GM23248 (cell line): ENCODE measurements at regions not wholly inside any gene's neighbourhood (a gene's known extent, or its start where the extent isn't known, plus 50 kb on each side); places are given as distances from the start of the nearest gene placed in this dataset.

ENCODE experiments used
- EZH2 ChIP-seq: fragments of 200-600 bp; sonication (generic); IDR thresholded peaks from 2 replicates; pipeline ENCODE4 v1.6.1; 2018; ENCODE audit warnings: antibody characterized with exemption, mild to moderate bottlenecking; ENCODE audit not compliant: insufficient read depth, poor library complexity, severe bottlenecking
- EZH2phosphoT487 ChIP-seq: fragments of 200-600 bp; sonication (generic); IDR thresholded peaks from 2 replicates; pipeline ENCODE4 v1.6.1; 2018; ENCODE audit warnings: antibody characterized with exemption, moderate library complexity, mild to moderate bottlenecking, low read depth; ENCODE audit not compliant: insufficient read depth

DNA sequence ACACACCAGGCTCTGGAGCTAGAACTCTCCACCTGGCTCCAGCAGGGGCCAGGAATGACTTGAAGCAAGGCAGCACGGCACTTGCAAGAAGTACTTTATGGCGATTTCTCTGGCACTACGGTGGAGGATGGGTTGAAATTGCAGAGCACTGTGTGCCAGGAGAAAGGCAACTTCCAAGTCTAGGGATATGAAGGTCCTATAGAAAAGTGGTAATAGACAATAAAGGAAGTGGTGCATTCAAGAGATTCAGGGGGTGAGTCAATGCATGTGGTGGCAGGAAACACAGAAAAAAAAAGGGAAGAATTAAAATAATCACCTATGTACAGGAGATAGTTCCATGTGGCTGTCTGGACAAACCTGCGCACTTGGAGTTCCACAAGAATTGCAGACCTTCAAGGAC is 240.3 kb upstream of the DYNLRB2 start:
- TF ChIP-seq EZH2phosphoT487 (no peak), EZH2 (no peak)
